ENCODE measurements at regions not wholly inside any gene's neighbourhood (a gene's known extent, or its start where the extent isn't known, plus 50 kb on each side); places are given as distances from the start of the nearest gene placed in this dataset.

- Histone ChIP-seq H3K79me2 (ENCODE audit: insufficient read depth, low read length) (no peaks in the 10 kb centered on the region), H2AFZ (ENCODE audit: insufficient read depth, low read depth, low read length, poor library complexity, severe bottlenecking) (no peak overlapping the region), H3K9me3 (replicated peaks in 1 of 2; ENCODE audit: control insufficient read depth in 1 of 2, insufficient read depth in 1 of 2, low read length in 2 of 2) (peaks cover 0 to 13% of the 10 kb centered on the region in 2 donors), H4K20me1 (ENCODE audit: insufficient read depth, low read length) (no peaks in the 10 kb centered on the region), H3K4me2 (replicated peaks; ENCODE audit: extremely low read depth, low read length, poor library complexity, severe bottlenecking) (no peak overlapping the region), H3K9ac (ENCODE audit: insufficient read depth, low read length, poor library complexity, severe bottlenecking) (no peak overlapping the region), H3K27me3 (ENCODE audit: control insufficient read depth in 2 of 2, insufficient read depth in 2 of 2, low read length in 2 of 2) (no peaks in the 10 kb centered on the region), H3K4me3 (replicated peaks in 1 of 3; ENCODE audit: low read depth in 2 of 3, low read length in 3 of 3) (no peak overlapping the region), H3K4me1 (ENCODE audit: control insufficient read depth in 1 of 2, insufficient read depth in 2 of 2, low read length in 2 of 2) (no peaks in the 10 kb centered on the region), H3K36me3 (replicated peaks in 1 of 2; ENCODE audit: control insufficient read depth in 1 of 2, insufficient read depth in 2 of 2, low read length in 2 of 2) (no peaks in the 10 kb centered on the region), H3K27ac (ENCODE audit: low read depth in 1 of 2, low read length in 2 of 2) (no peak overlapping the region)
- 96% methylated on average over 15 of the region's 19 CpGs for WGBS (ENCODE audit: insufficient coverage)
- Mint-ChIP-seq H3K4me3 (no peak overlapping the region), H3K27ac (no peak overlapping the region), H3K27me3 (ENCODE audit: low read depth in 3 of 3) (peaks cover 2 to 6% (median 3%) of the 10 kb centered on the region in 3 donors), H3K36me3 (no peaks in the 10 kb centered on the region), H3K9me3 (peaks cover 10 to 21% (median 19%) of the 10 kb centered on the region in 7 donors), H3K4me1 (no peaks in the 10 kb centered on the region)
- intact Hi-C loops (cut with micrococcal nuclease): no loop called here
- TF ChIP-seq CTCF (IDR thresholded peaks at IDR 0.05): no peak
- DNase-seq: no peak
Measured at GRCh38 chr5:179497636-179498340, 52.6 kb upstream of the RUFY1 start.

DNA sequence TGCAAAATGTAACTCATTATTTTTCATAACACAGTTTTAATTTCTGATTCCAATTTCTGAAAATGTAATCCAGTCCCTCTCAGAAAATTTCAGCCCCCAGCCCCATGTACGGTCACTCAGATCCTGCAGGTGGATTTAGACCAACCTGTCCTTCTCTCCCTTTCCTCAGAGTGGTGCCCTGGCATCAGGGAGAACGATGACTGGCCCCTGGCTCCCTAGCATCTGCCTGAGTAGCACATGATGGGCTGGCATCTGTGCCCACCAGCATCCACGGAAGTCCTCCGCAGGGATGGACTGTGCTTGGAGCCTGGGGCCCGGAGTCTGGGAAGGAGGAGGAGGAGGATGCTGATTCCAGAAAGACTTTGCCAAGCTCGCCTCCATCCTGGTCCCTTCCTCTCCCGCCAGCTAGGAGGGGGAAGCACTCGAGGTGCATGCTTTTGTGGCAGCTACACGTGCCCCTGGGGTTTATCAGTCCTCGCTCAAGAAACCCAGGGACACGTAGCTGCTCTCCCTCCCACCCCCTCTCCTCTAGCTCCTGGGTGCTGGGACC is 54.4 kb upstream of the RUFY1 start:
- peaks cover 2% of the 10 kb centered on the region for H3K4me1 Mint-ChIP-seq
- Histone ChIP-seq H2AFZ (ENCODE audit: insufficient read depth, low read depth, low read length, poor library complexity, severe bottlenecking) (no peak overlapping the region), H3K36me3 (replicated peaks in 1 of 2; ENCODE audit: control insufficient read depth in 1 of 2, insufficient read depth in 2 of 2, low read length in 2 of 2) (no peaks in the 10 kb centered on the region), H3K9me3 (replicated peaks in 1 of 2; ENCODE audit: control insufficient read depth in 1 of 2, insufficient read depth in 1 of 2, low read length in 2 of 2) (peaks cover 0 to 12% of the 10 kb centered on the region in 2 donors), H3K27ac (ENCODE audit: low read depth in 1 of 2, low read length in 2 of 2) (no peak overlapping the region), H3K4me1 (ENCODE audit: control insufficient read depth in 1 of 2, insufficient read depth in 2 of 2, low read length in 2 of 2) (no peaks in the 10 kb centered on the region), H4K20me1 (ENCODE audit: insufficient read depth, low read length) (no peaks in the 10 kb centered on the region), H3K27me3 (ENCODE audit: control insufficient read depth in 2 of 2, insufficient read depth in 2 of 2, low read length in 2 of 2) (no peaks in the 10 kb centered on the region), H3K4me3 (replicated peaks in 1 of 3; ENCODE audit: low read depth in 2 of 3, low read length in 3 of 3) (no peak overlapping the region), H3K9ac (ENCODE audit: insufficient read depth, low read length, poor library complexity, severe bottlenecking) (no peak overlapping the region), H3K79me2 (ENCODE audit: insufficient read depth, low read length) (no peaks in the 10 kb centered on the region), H3K4me2 (replicated peaks; ENCODE audit: extremely low read depth, low read length, poor library complexity, severe bottlenecking) (no peak overlapping the region)
- no peak for TF ChIP-seq CTCF (IDR thresholded peaks at IDR 0.05)
- WGBS (ENCODE audit: insufficient coverage): 83% methylated on average over 11 of the region's 11 CpGs
- no peak overlapping the region for H3K27ac Mint-ChIP-seq
- H3K36me3 Mint-ChIP-seq: no peaks in the 10 kb centered on the region
- peaks cover 10 to 25% (median 17%) of the 10 kb centered on the region in 7 donors for H3K9me3 Mint-ChIP-seq
- intact Hi-C loops (cut with micrococcal nuclease): no loop called here
- H3K27me3 Mint-ChIP-seq (ENCODE audit: low read depth in 3 of 3): peaks cover 3 to 9% (median 3%) of the 10 kb centered on the region in 3 donors
- no peak for DNase-seq
- H3K4me3 Mint-ChIP-seq: no peak overlapping the region

All from CD14-positive monocyte (primary cell).